HG02943 (cell line): ENCODE measurements at regions not wholly inside any gene's neighbourhood (a gene's known extent, or its start where the extent isn't known, plus 50 kb on each side); places are given as distances from the start of the nearest gene placed in this dataset.

Experiments
- ATAC-seq: cut with Tn5 transposase; IDR thresholded peaks from one replicate; pipeline ENCODE4 v1.9.1; 2021; ENCODE audit warnings: mild to moderate bottlenecking, low read depth, moderate library complexity; ENCODE audit not compliant: unreplicated experiment

- ATAC-seq: no peak
These were observed 474.4 kb downstream of the SETD4 start for GRCh38 chr21:35585878-35586277.

DNA sequence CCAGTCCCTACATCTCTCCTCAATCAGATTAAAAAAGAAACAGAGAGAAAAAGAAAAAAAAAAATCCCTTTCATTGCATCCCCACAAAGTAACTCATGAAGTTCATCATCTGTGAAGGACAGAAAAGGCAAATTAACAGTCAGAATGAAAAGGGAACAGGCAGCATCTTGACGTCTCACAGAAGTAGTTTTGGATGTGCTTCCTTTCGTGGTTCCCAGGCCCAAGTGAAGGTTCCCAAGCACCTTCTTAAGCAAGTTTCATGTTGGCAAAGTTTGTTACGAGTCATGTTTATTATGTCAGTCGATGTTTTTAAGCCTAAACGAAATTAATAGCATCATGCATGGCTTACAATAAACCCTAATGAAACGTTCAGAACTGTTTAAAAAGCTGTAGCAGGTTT, 475.2 kb downstream of the SETD4 start:
- ATAC-seq: no peak

DNA sequence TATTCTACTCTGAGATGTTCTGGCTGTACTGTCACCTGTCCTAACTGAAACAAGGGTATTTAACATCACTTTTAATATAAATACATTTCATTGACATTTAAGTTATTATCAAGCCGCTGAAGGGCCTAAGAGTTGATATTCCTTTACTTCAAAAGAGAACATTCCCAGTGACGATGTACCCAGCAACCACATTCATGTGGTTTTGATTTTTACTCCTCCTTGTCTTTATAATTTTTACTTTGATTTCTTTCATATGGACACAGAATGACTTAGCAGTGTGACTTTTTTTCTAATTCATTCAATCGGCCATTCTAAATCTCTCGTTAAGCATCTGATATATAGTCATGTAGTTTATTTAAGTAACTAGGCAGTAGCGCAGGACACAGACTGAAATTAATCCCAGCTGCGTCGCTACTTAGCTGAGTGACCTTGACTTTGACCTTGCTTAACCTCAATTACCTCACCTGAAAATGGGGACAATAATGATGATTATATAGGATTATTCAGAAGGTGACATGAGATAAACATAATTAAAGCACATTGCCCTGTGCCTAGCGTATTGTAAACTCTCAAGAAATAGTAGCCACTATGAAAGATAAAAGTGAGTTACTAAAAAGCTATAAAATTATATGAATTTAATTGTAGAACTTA, 476.6 kb downstream of the SETD4 start:
- ATAC-seq: no peak

GRCh38 chr21:35582731-35583130, 477.6 kb downstream of the SETD4 start:
- ATAC-seq: no peak

GRCh38 chr21:35581640-35582039, 478.7 kb downstream of the SETD4 start:
- no peak for ATAC-seq

DNA sequence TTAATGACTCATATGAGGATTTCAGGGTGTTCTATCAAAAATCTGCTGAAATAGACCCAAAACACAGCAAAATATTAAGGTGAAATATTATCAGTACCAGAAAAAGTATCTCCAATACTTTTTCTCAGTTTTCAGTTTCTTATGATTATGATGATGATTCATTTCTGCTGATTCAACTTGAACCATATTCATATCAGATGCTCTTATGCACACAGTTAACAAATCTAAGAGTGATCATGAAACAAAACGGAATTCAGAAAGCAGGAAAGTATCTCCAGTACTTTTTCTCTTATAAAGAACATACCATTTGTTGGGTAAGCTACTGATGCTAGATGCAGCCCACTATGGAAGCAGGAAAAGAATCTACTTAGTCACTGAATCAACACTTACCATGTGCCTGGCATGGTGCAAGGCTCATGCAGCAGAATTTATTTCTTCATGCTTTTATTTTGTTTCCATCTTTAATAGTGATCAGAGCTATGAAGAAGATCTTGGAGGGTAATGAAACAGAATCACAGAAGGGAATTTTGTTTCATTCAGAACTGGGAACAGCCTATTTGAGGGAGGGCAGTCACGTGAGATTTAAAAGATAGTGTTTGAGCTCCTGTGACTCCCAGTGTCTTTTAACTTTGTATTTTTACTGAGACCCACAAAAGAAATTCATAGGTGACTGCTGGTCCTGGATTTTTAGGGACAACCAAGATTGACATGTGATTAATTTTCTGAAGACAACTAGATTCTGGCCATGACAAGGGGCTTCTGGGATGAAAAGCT, 480.6 kb downstream of the SETD4 start:
- ATAC-seq: no peak

- ATAC-seq: no peak
These were observed 481.4 kb downstream of the SETD4 start for GRCh38 chr21:35578831-35579471.

- ATAC-seq: no peak
These were observed 482.0 kb downstream of the SETD4 start for GRCh38 chr21:35578347-35578782.

DNA sequence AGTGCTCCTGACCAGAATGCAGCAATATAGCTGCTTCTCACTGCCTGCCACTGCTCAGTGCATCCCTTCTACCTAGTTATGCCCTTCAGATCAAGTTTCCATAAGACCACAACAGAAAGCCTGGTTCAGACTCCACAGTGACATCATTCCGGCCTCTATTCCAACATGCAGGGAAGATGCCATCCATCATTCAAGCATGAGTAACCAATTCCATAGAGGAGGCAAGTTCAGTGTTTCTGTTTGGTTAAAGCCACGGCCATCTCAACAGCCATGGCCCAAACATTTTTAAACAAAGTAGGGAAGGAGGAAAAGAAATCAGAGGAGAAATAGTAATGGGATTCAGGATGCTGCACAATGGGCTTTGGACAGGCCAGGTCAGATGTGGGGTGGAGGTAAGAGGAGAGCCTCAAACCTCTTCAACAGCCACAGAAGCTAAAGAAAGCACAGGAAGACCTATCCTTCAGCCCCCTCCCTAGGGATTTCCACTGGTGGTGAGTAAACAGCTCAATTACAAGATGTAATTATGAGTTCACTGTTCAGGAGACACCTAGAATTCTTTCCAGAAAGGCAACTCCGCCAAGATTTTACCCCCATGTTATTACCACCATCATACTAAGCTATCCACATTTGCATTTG, 484.9 kb downstream of the SETD4 start:
- no peak for ATAC-seq

DNA sequence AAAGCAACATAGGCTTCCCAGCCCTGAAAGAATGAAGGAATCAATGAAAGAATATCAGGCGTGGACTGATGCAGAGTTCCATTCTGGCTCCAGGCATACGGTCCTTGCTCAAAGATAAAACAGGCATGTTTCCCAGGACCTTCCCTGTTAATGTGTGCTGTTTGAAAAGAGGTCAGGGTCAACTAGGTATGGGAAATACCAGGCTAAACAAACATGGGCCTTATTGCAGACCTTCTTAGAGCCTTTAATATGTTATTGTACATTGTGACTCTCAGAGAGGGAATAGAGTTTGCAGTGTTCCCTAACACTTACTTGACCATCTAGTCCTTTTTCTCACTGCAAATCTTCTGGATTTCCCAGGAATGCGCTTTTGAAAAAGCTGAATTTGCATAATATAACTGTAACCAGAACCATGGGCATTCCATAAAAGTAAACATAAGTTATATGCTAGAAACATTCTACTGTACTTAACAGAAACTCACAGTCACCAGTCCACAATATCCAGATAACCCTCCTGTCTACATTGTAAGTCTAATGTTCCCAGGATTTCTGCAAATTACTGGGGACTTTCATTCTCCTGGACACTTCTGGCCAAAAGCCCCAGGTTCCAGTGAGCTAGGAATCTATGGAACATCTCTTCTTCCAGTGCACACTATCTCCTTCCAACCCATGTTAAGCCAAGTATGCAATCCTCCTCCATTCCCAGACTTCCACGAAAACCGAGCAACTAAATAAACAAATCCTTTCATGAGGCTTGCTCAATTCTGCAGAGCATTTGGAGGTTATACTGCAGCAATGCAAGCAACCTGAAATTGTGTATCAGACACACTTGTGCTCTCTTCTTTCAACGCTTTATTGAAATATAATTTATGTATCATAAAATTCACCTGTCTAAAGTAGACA, 486.6 kb downstream of the SETD4 start:
- ATAC-seq: no peak

DNA sequence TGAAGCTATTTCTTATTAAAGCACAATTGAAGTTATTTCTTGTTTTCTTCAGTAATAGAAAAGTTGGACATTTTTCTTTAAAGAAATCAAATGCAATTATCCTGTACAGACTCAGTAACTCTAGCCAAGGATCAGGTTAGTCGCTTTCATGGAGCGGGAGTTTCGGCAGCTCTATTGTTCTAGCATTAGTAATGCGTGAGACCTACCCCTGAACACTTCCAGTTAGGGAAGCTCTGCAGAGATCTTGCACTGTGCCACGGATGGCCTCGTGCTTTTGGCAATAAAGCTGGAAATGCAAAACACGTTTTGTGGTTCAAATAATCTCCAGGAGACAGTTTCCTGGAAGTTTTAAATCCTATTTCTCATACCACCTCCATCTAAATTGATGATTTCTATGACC, 488.4 kb downstream of the SETD4 start:
- ATAC-seq: no peak

DNA sequence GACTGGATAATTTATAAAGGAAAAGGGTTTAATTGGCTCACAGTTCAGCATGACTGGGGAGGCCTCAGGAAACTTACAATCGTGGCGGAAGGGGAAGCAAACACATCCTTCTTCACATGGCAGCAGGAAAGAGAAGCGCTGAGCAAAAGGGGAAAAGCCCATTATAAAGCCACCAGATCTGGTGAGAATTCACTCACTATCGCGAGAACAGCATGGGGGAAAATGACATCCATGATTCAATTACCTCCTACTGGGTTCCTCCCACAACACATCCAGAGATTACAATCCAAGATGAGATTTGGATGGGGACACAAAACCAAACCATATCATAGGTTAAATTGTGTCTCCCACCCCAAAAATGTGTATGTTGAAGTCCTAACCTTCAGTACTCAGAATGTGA, 491.7 kb downstream of the SETD4 start:
- no peak for ATAC-seq

DNA sequence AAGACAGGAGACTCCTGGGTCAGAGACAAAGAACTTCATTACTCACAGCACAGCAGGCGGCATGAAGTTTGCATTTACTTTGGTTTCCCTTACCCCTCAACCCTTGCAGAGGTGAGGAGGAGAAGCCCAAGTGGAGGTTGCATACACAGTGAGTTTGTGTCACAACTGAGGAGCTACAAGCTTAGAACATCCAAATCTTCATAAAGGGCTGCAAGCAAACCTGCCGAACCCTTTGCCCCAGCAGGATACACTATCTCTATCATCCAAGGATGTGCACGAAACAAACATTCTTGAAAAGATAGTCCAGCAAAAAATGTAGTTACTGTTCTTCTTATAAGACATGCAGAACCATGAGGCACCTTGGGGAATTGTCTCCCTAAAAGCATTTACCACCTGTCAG, 493.5 kb downstream of the SETD4 start:
- no peak for ATAC-seq

DNA sequence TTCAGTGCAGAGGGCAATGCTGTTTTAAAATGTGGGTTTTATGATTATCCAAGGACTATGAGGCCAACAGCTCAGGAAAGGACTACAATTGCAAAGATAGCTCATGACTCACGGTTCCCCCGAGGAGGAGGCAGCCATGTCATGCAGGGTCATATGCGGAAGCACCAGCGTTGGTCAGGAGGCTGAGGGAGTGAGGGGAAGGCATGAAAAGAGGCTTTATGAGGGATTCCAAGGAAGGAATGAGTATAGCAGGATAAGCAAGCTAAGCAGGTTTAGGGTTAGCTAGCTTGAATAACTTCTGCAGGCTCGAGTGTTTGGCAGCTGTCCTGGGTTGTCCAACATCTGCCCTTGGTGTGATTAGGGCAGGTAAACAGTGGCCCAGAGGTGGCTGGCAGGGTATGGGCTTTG, 495.1 kb downstream of the SETD4 start:
- ATAC-seq: no peak

GRCh38 chr21:35563885-35564451, 496.4 kb downstream of the SETD4 start:
- no peak for ATAC-seq

- ATAC-seq: no peak
These were observed 497.4 kb downstream of the SETD4 start for GRCh38 chr21:35562876-35563275.

- no peak for ATAC-seq
These were observed 499.2 kb downstream of the SETD4 start for GRCh38 chr21:35561116-35561515.

GRCh38 chr21:35559829-35560225, 500.5 kb downstream of the SETD4 start:
- no peak for ATAC-seq

GRCh38 chr21:35559128-35559828, 501.0 kb downstream of the SETD4 start:
- ATAC-seq: no peak
